HFFc6 (cell line): ENCODE measurements at regions not wholly inside any gene's neighbourhood (a gene's known extent, or its start where the extent isn't known, plus 50 kb on each side); places are given as distances from the start of the nearest gene placed in this dataset.
"Not testable (repeated sequence)": the region's sequence is repeated elsewhere in the genome, so short reads cannot be mapped to it uniquely, and the experiment has no call there.

ENCODE experiments used
- DNase-seq: peaks from one replicate; pipeline ENCODE4 v3.0.0-alpha.2; 2018
- H3K27ac Mint-ChIP-seq: 2 replicates; pipeline ENCODE4 v1.8.0; 2020; ENCODE audit warnings: mild to moderate bottlenecking, mixed read lengths
- H3K27me3 Mint-ChIP-seq: 2 replicates; pipeline ENCODE4 v1.8.0; 2021; ENCODE audit warnings: mild to moderate bottlenecking, moderate library complexity, mixed read lengths; ENCODE audit not compliant: insufficient read depth
- H3K36me3 Mint-ChIP-seq: 2 replicates; pipeline ENCODE4 v1.8.0; 2021; ENCODE audit warnings: low read depth, mixed read lengths
- H3K4me1 Mint-ChIP-seq: 2 replicates; pipeline ENCODE4 v1.8.0; 2020; ENCODE audit warnings: low read depth, mixed read lengths
- H3K4me3 Mint-ChIP-seq: 2 replicates; pipeline ENCODE4 v1.8.0; 2020; ENCODE audit warnings: mild to moderate bottlenecking, moderate library complexity, mixed read lengths
- H3K9me3 Mint-ChIP-seq: 2 replicates; pipeline ENCODE4 v1.8.0; 2020; ENCODE audit warnings: mild to moderate bottlenecking, mixed read lengths
- CTCF ChIP-seq: fragments of 200-600 bp; sonication (generic); IDR thresholded peaks from 2 replicates; pipeline ENCODE4 v1.5.0; 2021; ENCODE audit warnings: antibody characterized with exemption, mild to moderate bottlenecking

GRCh38 chr6:147678253-147678652 lies 169.8 kb downstream of the SAMD5 start:
- Mint-ChIP-seq H3K36me3 (no peaks in the 10 kb centered on the region), H3K4me1 (no peaks in the 10 kb centered on the region), H3K9me3 (peaks cover 42% of the 10 kb centered on the region), H3K27ac (no peak overlapping the region), H3K27me3 (no peaks in the 10 kb centered on the region; the same call in 1 of the 2 replicates), H3K4me3 (no peak overlapping the region)
- no peak for TF ChIP-seq CTCF
- no peak for DNase-seq

GRCh38 chr6:147684906-147685305 lies 176.4 kb downstream of the SAMD5 start:
- no peaks in the 10 kb centered on the region for H3K4me1 Mint-ChIP-seq
- no peaks in the 10 kb centered on the region for H3K27me3 Mint-ChIP-seq
- H3K9me3 Mint-ChIP-seq, result peaks cover 25% of the 10 kb centered on the region
- no peak for DNase-seq
- H3K27ac Mint-ChIP-seq, result no peak overlapping the region
- H3K4me3 Mint-ChIP-seq, result no peak overlapping the region
- TF ChIP-seq CTCF, result no peak
- no peaks in the 10 kb centered on the region for H3K36me3 Mint-ChIP-seq

GRCh38 chr6:147689398-147689797 lies 180.9 kb downstream of the SAMD5 start:
- Mint-ChIP-seq H3K27me3 (no peaks in the 10 kb centered on the region), H3K4me1 (no peaks in the 10 kb centered on the region), H3K27ac (no peak overlapping the region), H3K9me3 (peaks cover 27% of the 10 kb centered on the region), H3K36me3 (no peaks in the 10 kb centered on the region), H3K4me3 (no peak overlapping the region)
- no peak for DNase-seq
- TF ChIP-seq CTCF, result no peak

GRCh38 chr6:147691446-147691845 lies 183.0 kb downstream of the SAMD5 start:
- no peaks in the 10 kb centered on the region for H3K36me3 Mint-ChIP-seq
- no peaks in the 10 kb centered on the region for H3K4me1 Mint-ChIP-seq
- H3K9me3 Mint-ChIP-seq, result peaks cover 29% of the 10 kb centered on the region
- no peak overlapping the region for H3K27ac Mint-ChIP-seq
- no peak overlapping the region for H3K4me3 Mint-ChIP-seq
- TF ChIP-seq CTCF, result no peak
- H3K27me3 Mint-ChIP-seq, result no peaks in the 10 kb centered on the region
- no peak for DNase-seq

GRCh38 chr6:147693181-147693580 lies 184.7 kb downstream of the SAMD5 start:
- no peak for DNase-seq
- no peaks in the 10 kb centered on the region for H3K4me1 Mint-ChIP-seq
- TF ChIP-seq CTCF, result no peak
- peaks cover 32% of the 10 kb centered on the region for H3K9me3 Mint-ChIP-seq
- H3K27ac Mint-ChIP-seq, result no peak overlapping the region
- H3K36me3 Mint-ChIP-seq, result no peaks in the 10 kb centered on the region
- H3K27me3 Mint-ChIP-seq, result no peaks in the 10 kb centered on the region
- no peak overlapping the region for H3K4me3 Mint-ChIP-seq

- not testable (repeated sequence) for H3K36me3 Mint-ChIP-seq, DNase-seq, H3K27me3 Mint-ChIP-seq, H3K4me1 Mint-ChIP-seq, H3K4me3 Mint-ChIP-seq, H3K27ac Mint-ChIP-seq
- H3K9me3 Mint-ChIP-seq, result peaks cover 27% of the 10 kb centered on the region
These were observed 186.1 kb downstream of the SAMD5 start for GRCh38 chr6:147694556-147694955.
